MM.1S (cell line): ENCODE measurements at regions not wholly inside any gene's neighbourhood (a gene's known extent, or its start where the extent isn't known, plus 50 kb on each side); places are given as distances from the start of the nearest gene placed in this dataset.

Experiments used
- DNase-seq: peaks from one replicate; pipeline ENCODE4 v3.0.0-alpha.2; 2015
- H2AFZ ChIP-seq: fragments of 300-600 bp; sonication (generic); 2 replicates; pipeline ENCODE4 v1.6.0; 2016; ENCODE audit warnings: antibody characterized with exemption, low read length
- H3F3A ChIP-seq: fragments of 300-600 bp; sonication (generic); 2 replicates; pipeline ENCODE4 v1.6.1; 2016; ENCODE audit warnings: mild to moderate bottlenecking, antibody characterized with exemption, low read length, moderate library complexity, mixed read lengths; ENCODE audit not compliant: insufficient read depth
- H3K27ac ChIP-seq: fragments of 300-600 bp; sonication (generic); 2 replicates; pipeline ENCODE4 v1.5.1; 2016; ENCODE audit warnings: mild to moderate bottlenecking, low read length
- H3K27me3 ChIP-seq: fragments of 300-600 bp; sonication (generic); replicated peaks from 2 replicates; pipeline ENCODE4 v1.6.0; 2016; ENCODE audit warnings: low read length; ENCODE audit not compliant: insufficient read depth
- H3K36me3 ChIP-seq: fragments of 300-600 bp; sonication (generic); replicated peaks from 2 replicates; pipeline ENCODE4 v1.6.1; 2016; ENCODE audit warnings: mild to moderate bottlenecking, low read length, mixed read lengths; ENCODE audit not compliant: insufficient read depth
- H3K4me1 ChIP-seq: fragments of 300-600 bp; sonication (generic); 2 replicates; pipeline ENCODE4 v1.6.1; 2016; ENCODE audit warnings: low read length, mixed read lengths
- H3K4me2 ChIP-seq: fragments of 300-600 bp; sonication (generic); 2 replicates; pipeline ENCODE4 v1.6.0; 2016; ENCODE audit warnings: low read depth, low read length
- H3K4me3 ChIP-seq: fragments of 300-600 bp; sonication (generic); 2 replicates; pipeline ENCODE4 v1.5.1; 2016; ENCODE audit warnings: low read length, mixed read lengths
- H3K79me2 ChIP-seq: fragments of 300-600 bp; sonication (generic); 2 replicates; pipeline ENCODE4 v1.6.1; 2016; ENCODE audit warnings: mixed run types, low read length, mixed read lengths
- H3K9ac ChIP-seq: fragments of 300-600 bp; sonication (generic); 2 replicates; pipeline ENCODE4 v1.6.1; 2016; ENCODE audit warnings: low read length, mixed read lengths
- H3K9me2 ChIP-seq: fragments of 300-600 bp; sonication (generic); replicated peaks from 2 replicates; pipeline ENCODE4 v1.6.1; 2016; ENCODE audit warnings: mild to moderate bottlenecking, low read length, mixed read lengths; ENCODE audit not compliant: insufficient read depth
- H3K9me3 ChIP-seq: fragments of 300-600 bp; sonication (generic); replicated peaks from 2 replicates; pipeline ENCODE4 v1.6.1; 2016; ENCODE audit warnings: mild to moderate bottlenecking, low read length, mixed read lengths; ENCODE audit not compliant: insufficient read depth
- H4K20me1 ChIP-seq: fragments of 300-600 bp; sonication (generic); 2 replicates; pipeline ENCODE4 v1.6.1; 2016; ENCODE audit warnings: mild to moderate bottlenecking, low read length, moderate library complexity, mixed read lengths; ENCODE audit not compliant: insufficient read depth
- CTCF ChIP-seq: fragments of 300-600 bp; sonication (generic); IDR thresholded peaks from 2 replicates; pipeline ENCODE4 v1.5.1; 2016; ENCODE audit warnings: antibody characterized with exemption, low read length, mixed read lengths
- EZH2 ChIP-seq: fragments of 300-600 bp; sonication (generic); optimal IDR thresholded peaks from 2 replicates; pipeline ENCODE3; 2017; ENCODE audit warnings: low read depth, mild to moderate bottlenecking, antibody characterized with exemption, low read length, mixed read lengths
- EZH2phosphoT487 ChIP-seq: fragments of 300-600 bp; sonication (generic); IDR thresholded peaks from 2 replicates; pipeline ENCODE4 v1.6.1; 2018; ENCODE audit warnings: antibody characterized with exemption, low read length

DNA sequence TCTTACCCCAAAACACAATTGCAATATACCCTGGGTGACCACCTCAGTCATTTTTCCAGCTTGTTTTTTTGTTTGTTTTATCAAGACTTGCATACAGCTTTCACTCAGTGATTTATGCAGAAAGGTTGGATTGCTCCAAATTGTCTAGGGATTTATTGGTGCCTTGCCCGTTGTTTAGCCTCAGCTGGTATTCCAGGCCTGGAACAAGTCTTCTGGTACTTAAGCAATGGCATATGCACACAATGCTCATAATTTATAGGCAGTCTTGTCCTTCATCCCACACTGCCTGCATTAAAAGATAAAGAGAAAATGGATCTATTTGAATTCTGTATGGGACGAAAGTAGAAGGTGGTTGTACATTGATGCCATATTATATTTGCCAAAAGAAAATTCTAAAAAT, 392.5 kb downstream of the ADAMTS20 start:
- Histone ChIP-seq H3K79me2 (no peaks in the 10 kb centered on the region), H3K27ac (no peak overlapping the region), H3K36me3 (no peaks in the 10 kb centered on the region), H3K4me3 (no peak overlapping the region), H3K9ac (no peak overlapping the region), H3K27me3 (no peaks in the 10 kb centered on the region), H3K9me3 (no peaks in the 10 kb centered on the region), H3K9me2 (no peaks in the 10 kb centered on the region), H2AFZ (no peak overlapping the region), H4K20me1 (no peaks in the 10 kb centered on the region), H3K4me2 (no peak overlapping the region), H3K4me1 (no peaks in the 10 kb centered on the region), H3F3A (no peaks in the 10 kb centered on the region)
- no peak for DNase-seq
- TF ChIP-seq CTCF (no peak), EZH2phosphoT487 (no peak), EZH2 (no peak)

DNA sequence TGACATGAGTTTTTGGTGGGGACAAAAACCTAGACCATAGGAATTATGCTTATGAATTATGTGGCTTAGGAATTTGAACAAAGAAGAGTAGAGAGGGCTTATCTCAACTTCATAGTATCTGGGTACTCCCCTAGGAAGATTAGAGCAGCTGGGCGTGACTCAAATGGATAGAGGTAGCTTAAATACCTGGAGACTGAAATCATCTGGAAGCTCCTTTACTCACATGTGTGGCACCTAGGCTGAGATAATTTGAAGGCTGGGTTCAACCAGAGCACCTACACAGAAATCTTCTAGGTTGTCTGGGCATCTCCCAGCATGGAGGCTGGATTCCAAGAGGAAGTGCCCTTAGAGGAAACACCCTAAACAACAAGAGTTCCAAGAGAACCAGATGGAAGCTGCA, 393.9 kb downstream of the ADAMTS20 start:
- H4K20me1 ChIP-seq, result no peaks in the 10 kb centered on the region
- H3F3A ChIP-seq, result no peaks in the 10 kb centered on the region
- H2AFZ ChIP-seq, result no peak overlapping the region
- DNase-seq, result no peak
- H3K4me2 ChIP-seq, result no peak overlapping the region
- TF ChIP-seq CTCF (no peak), EZH2phosphoT487 (no peak), EZH2 (no peak)
- H3K27me3 ChIP-seq, result no peaks in the 10 kb centered on the region
- H3K79me2 ChIP-seq, result no peaks in the 10 kb centered on the region
- H3K9me3 ChIP-seq, result no peaks in the 10 kb centered on the region
- H3K9me2 ChIP-seq, result no peaks in the 10 kb centered on the region
- H3K36me3 ChIP-seq, result no peaks in the 10 kb centered on the region
- no peak overlapping the region for H3K9ac ChIP-seq
- H3K4me1 ChIP-seq, result no peaks in the 10 kb centered on the region
- H3K27ac ChIP-seq, result no peak overlapping the region
- no peak overlapping the region for H3K4me3 ChIP-seq

DNA sequence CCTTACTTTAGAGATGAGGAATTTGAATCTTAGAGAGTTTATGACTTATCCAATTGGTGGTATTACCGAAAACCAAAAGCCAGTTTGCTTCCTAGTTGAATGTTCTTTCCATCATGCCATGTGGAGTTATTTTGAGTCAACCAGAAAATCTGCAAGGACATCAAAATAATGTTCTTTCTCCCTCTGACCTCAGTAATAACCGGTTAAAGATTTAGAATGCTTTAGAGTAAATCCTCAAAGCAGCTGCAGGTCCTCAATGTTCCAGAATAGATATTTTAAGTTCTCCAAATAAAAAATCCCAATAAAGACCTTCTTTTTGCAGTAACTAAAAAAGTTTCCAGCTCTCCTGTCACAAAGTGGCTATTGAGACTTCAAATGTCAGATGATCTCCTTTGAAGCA, 396.6 kb downstream of the ADAMTS20 start:
- no peaks in the 10 kb centered on the region for H3F3A ChIP-seq
- no peaks in the 10 kb centered on the region for H3K9me2 ChIP-seq
- TF ChIP-seq EZH2, result no peak
- TF ChIP-seq EZH2phosphoT487, result no peak
- TF ChIP-seq CTCF, result no peak
- H3K79me2 ChIP-seq, result no peaks in the 10 kb centered on the region
- no peak overlapping the region for H3K4me2 ChIP-seq
- no peaks in the 10 kb centered on the region for H3K4me1 ChIP-seq
- H2AFZ ChIP-seq, result no peak overlapping the region
- H3K9me3 ChIP-seq, result no peaks in the 10 kb centered on the region
- H3K4me3 ChIP-seq, result no peak overlapping the region
- no peaks in the 10 kb centered on the region for H3K36me3 ChIP-seq
- H3K27me3 ChIP-seq, result no peaks in the 10 kb centered on the region
- no peak overlapping the region for H3K27ac ChIP-seq
- H3K9ac ChIP-seq, result no peak overlapping the region
- no peaks in the 10 kb centered on the region for H4K20me1 ChIP-seq
- no peak for DNase-seq
